ENCODE measurements at regions not wholly inside any gene's neighbourhood (a gene's known extent, or its start where the extent isn't known, plus 50 kb on each side); places are given as distances from the start of the nearest gene placed in this dataset.
"Not testable (repeated sequence)": the region's sequence is repeated elsewhere in the genome, so short reads cannot be mapped to it uniquely, and the experiment has no call there.

DNA sequence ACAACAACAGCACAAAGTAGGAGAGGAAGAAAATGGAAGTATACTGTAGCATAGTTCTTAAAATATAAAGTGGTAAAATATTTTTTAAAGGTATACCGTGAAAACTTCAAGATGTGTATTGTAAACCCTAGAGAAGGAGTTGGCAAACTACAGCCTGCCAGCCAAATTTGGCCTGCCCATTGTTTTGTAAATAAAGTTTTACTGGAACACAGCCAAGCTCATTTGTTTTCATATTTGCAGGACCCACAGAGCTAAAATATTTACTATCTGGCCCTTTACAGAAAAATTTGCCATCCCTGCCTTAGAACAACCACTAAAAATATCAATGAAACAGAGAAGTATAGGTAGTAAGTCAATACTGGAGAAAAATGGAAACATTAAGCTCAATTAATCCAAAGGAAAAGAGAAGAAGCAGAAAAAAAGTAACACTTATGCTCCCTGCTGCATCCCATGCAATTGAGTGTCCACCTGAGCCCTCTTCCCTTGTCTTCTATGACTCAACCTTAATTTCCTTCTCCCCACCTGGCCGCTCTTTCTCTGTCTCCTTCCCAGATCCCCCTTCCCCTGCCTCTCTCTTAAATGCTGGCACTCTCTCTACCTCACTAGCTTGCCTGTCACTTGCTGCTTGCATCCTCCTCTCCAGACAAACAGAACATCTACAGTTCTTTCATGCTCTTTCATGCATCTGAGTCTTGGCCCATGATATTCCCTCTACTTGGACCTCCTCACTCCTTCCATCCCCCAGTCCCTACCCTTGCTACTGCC is 50.6 kb upstream of the FER start:
- no peak for DNase-seq (ENCODE audit: low read depth in 3 of 3, low spot score in 1 of 3)

DNA sequence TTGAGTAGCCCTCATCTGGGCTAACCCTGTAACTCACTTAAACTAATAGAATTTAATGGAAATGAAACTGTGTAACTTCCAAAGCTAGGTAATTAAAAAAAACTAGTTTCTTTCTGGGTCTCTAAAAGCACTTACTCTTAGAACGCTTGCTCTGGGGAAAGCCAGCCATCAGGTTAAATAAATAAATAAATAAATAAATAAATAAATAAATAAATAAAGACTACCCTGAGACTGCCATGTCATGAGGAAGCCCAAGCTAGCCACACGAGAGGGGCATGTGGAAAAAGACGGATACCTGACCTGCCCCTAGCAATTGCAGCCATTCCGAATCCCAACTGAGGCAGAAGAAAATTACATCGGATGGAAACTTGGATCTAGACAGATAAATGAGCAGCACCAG is 51.3 kb upstream of the FER start:
- DNase-seq (ENCODE audit: low read depth in 3 of 3, low spot score in 1 of 3), result no peak

DNA sequence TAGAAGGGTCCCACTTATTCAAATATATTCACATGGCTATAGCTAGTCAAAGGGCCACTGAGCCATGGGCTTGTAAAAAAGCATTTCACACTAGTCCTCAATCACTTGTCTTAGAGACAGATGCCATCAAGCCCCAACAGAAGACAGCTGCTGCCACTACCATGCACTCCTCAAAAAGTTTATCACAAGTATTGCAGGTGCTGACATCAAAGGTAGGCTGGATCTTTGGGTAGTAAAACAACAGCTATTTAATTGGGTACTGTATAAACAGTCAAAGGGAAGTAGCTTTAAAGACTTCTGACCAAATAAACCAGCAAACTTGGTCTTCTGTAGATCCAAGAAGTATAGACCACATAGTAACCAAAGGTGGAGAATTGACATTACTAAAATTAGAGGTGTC is 59.2 kb upstream of the FER start:
- no peak for DNase-seq (ENCODE audit: low read depth in 3 of 3, low spot score in 1 of 3)

DNA sequence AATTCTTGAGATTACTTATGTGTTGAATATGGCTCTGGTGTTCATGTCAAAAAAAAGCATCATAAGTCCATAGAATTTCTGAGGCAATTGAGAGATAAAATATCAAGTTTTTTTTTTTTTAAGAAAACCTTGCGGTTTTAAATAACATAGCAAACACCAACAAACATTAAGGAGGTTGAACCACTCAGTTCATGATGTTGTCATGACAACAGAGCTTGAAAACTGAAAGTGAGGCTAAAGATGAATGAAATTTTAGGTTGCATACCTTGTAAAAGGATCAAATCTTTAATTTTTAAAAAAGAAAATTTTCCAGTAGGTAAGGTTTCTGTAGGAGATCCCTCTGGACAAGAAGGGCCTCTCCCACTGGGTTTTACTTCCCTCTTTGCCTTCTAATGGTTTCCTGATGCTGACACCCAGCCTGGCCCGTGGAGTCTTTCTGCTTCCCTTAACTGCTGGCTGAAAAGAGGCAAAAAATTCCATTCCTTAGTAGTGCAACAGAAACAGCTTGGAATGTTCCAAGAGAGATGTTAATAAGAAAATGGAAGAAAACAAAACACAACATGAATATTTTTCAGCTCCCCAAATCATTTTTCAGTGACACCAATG is 60.0 kb upstream of the FER start:
- DNase-seq (ENCODE audit: low read depth in 3 of 3, low spot score in 1 of 3), result no peak

DNA sequence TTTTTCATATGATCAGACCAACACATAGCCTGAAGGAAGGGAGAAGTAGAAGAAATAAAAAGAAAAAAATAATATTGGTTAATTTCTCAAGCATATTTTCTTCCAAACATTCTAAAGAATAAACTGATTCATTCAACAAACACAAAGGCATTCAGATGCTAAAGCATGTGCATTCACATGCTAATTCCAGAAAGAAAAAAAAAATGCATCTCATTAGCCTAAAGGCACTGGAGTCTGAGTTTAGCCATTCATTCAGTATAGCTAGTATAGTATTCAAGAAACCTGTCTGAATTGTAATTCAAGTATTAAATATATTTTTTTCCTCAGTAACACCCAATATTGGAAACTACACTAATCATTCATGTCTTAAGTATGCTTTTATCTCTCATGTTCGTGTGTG is 61.0 kb upstream of the FER start:
- no peak for DNase-seq (ENCODE audit: low read depth in 3 of 3, low spot score in 1 of 3)

DNA sequence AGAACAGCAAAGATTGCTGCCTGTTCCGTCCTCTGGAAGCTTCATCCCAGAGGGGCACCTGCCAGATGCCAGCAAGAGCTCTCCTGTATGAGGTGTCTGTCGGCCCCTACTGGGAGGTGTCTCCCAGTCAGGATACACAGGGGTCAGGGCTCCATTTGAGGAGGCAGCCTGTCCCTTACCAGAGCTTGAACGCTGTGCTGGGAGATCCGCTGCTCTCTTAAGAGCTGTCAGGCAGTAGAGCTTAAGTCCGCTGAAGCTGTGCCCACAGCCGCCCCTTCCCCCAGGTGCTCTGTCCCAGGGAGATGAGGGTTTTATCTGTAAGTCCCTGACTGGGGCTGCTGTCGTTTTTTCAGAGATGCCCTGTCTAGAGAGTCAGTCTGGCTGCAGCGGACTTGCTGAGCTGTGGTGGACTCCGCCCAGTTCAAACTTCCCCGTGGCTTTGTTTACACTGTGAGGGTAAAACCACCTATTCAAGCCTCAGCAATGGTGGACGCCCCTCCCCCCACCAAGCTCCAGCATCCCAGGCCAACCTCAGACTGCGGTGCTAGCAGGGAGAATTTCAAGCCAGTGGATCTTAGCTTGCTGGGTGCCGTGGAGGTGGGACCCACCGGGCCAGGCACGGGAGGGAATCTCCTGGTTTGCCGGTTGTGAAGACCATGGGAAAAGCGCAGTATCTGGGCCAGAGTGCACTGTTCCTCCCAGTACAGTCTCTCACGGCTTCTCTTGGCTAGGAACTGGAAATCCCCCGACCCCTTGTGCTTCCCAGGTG is 62.1 kb upstream of the FER start:
- not testable (repeated sequence) for DNase-seq (ENCODE audit: low read depth in 3 of 3, low spot score in 1 of 3)

DNA sequence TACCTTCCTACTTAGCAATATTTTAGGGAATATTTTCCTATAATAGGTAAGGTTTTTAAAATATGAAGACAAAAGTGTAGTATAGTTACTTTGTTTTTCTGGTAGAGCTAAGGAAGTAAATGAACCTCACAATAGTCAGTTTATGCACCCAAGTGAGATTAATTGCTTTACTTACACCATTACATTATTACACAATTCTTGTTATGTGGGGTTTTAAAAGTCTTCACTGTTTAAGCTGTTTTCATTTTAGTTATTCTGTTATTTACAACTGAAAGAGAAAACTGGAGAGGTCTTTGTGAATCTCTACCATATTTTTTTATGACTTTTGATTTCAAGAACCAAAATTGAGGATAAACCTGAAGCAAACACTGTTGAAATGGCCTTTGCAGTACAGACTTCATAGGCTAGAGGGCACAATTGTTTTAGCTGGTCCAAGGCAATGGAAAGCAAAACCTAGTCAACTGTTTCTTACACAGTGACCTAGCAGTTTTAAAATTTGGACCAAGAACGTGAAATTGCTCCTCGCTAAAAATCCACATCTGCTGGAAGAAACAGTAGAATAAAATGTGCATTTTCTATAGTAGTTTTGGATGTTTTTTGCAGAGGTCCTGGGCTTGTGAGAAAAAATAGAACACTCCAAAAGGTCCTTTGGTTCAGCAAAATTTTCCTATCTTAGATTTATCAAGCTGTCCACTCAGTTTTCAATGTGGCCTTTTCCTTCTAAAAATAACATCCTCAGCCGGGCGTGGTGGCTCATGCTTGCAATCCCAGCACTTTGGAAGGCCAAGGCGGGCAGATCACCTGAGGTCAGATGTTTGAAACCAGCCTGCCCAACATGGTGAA is 66.4 kb upstream of the FER start:
- no peak for DNase-seq (ENCODE audit: low read depth in 3 of 3, low spot score in 1 of 3)

DNA sequence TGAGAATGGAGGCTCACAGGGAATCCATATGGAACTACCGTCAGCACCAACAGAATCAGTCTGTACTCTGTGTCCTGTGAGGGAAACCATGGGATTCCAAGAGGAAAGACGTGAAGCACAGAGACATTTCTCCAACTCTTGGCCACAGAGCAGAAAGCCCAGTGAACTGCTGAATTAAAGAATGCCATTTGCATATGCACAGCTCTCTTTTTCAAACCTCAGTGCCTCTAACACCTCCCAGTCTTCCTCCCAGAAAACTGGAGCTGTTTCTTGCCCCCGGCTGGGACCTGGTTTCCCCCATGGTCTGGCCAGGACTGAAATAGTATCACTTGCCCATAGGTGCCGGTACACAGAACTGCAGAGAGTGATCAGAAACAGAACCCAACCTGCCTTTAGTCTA is 69.6 kb upstream of the FER start:
- DNase-seq (ENCODE audit: low read depth in 3 of 3, low spot score in 1 of 3), result no peak

DNA sequence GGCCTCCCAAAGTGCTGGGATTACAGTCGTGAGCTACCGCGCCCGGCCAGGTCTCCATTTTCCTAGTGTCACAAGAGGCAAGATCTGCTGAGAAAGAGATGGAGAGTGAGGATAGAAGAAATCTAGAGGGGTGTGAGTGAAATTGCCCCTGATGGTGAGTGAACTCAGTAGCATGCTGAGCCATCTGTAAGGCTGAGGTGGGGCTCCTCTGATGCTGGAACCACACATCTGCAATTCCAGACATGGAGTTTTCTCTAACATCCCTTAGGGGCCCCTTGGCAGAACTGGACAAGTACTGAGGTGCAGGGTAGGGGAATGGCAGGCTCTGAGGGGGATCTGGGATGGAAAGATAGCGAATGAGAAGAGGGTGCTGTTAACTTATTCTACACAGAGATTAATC is 72.0 kb upstream of the FER start:
- no peak for DNase-seq (ENCODE audit: low read depth in 3 of 3, low spot score in 1 of 3)

DNA sequence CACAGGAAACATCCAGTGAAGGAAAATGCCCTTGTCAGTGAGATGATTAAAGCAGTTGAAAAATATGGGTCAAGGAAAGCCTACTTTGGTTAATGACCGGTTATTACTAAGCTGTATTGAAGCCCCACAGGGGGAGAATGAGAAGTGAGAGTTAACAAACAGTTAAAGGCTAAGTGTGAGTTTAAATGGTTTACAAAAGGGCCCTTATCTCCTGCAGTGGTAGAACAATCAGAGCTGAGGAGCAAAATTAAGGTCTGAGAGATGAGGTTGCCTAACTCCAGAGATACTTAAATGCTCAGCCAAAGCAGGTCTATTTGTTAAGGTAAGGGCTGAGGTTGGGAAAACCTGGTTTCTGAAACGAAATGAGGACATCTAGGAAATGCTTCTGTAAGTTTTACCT is 75.1 kb upstream of the FER start:
- no peak for DNase-seq (ENCODE audit: low read depth in 3 of 3, low spot score in 1 of 3)

DNA sequence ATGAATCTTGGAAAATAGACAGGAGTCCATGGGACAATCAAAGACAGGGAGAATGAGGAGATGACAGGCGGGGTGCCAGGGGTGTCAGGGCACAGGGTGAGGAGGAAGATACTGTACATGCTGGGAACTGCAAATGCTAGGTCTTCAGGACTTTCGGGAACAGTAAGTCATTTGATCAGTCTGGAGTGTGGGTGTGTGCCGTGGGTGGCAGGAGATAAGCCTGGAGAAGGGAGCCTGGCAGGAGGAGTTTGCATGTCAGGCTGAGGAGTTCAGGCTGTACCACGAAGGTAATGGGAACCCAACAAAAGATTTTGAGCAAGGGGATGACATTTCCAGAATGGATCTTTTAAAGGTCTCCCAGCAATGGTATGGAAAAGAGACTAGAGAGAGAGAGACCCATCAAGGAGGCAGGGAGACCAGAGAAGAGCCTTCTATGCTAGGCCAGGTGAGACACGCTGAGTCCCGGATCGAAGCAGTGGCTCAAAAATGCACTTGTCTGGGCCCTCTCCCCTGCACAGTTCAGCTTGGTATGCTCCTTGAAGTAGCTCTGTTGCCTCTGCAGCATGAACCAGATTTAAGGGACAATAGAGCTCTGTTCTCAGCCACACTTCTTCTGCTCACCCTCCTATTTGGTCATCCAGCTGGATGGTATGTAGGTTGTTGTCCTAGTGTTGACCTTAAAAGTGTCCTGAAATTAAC is 77.0 kb upstream of the FER start:
- no peak for DNase-seq (ENCODE audit: low read depth in 3 of 3, low spot score in 1 of 3)

DNA sequence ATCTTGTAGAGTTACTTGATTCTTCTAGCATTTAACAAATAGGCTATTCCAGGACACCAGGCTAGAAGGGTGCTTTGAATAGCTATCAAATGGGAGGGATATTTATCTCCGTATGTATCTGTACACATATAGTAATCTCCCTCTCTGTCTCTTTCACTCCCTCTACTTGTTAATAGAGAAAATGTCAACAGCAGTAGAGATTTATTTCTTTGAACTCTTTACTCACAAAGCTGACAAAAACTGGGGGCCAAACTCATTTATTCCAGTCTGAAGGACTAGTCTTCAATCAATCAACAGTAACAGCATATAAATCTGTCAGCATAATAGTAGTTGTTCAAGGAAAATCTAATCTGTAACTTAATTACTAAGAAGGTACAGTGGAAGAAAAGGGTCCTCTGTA is 78.2 kb upstream of the FER start:
- DNase-seq (ENCODE audit: low read depth in 3 of 3, low spot score in 1 of 3), result no peak

DNA sequence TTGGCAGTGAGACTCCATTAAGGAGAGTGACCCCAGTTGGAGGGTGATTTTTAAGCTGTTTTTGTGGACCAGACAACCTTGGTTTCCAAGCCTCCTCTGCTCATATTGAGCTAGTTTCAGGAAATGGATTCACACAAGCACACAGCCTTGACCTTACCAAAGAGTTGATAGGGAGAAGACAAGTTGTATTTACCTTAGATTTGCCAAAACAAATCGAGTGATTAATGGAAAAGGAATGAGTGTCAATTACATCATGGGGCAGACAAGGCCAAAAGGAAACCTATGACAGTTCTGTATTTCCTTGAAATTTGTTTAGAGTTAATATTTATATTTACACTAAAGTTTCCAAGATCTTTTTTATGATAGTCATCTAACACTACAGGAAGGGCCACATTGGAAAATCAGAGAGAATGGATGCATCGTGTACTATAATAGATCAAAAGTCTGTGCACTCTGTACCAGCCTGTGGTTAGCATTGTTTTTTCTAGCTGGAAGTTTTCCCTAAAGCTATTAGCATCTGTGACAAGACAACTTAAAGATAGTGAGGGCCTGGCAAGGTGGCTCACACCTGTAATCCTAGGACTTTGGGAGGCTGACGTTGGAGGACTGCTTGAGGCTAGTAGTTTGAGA is 86.0 kb upstream of the FER start:
- no peak for DNase-seq (ENCODE audit: low read depth in 3 of 3, low spot score in 1 of 3)

DNA sequence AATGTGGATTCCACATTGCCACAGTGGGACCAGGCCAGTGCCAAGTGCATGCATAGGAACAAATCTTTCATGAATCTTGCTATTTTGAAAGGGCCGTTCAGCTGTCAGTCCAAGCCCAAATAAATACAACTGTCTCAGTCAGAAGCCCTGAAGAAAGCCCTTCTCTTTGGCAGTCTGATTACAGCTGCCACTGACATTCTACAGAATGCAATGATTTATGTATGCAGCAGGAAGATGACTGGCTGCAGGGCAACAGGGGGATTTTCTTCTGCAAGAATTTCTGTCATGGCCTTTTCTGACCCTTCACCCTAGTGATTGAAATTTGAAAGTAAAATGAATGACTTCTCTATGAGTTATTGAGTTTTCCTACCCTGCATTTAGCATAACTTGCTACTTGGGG is 86.7 kb upstream of the FER start:
- no peak for DNase-seq (ENCODE audit: low read depth in 3 of 3, low spot score in 1 of 3)

DNA sequence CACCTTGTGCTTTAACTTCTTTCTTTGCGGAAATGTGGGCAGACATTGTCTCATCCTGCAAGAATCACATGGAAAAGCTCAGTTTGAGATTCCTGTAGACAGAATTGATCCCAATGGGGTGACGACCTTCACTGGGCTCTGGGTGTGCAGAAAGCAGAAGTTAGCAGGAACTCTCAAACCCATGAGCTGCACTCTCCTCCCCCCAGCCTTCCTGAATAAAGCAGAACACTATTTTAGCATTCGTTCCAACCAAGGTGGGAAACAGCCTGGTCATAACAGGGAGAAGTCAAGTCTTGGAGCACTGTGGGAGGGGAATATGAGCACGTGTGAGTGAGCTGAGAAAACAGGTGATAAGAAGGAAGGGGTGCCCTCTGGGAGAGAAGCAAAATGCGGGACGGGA is 87.4 kb upstream of the FER start:
- DNase-seq (ENCODE audit: low read depth in 3 of 3, low spot score in 1 of 3), result no peak

DNA sequence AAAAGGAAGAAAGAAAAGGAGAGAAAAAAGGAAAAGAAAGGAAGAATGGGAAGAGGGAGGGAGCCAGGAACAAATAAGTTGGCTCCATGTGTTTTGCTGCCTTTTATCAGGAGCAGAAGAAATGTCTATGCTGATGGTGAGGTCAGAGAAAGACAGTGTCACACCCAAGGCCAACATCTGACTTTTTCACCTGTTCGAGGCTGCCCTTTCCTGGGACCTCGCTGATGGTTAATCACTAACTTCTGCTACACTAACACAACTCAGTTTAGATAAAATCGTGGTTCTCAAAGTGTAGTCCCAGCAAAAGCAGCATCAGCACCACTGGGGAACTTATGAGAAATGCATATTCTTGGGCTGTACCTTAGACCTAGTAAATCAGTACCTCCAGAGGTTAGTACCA is 88.2 kb upstream of the FER start:
- no peak for DNase-seq (ENCODE audit: low read depth in 3 of 3, low spot score in 1 of 3)

DNA sequence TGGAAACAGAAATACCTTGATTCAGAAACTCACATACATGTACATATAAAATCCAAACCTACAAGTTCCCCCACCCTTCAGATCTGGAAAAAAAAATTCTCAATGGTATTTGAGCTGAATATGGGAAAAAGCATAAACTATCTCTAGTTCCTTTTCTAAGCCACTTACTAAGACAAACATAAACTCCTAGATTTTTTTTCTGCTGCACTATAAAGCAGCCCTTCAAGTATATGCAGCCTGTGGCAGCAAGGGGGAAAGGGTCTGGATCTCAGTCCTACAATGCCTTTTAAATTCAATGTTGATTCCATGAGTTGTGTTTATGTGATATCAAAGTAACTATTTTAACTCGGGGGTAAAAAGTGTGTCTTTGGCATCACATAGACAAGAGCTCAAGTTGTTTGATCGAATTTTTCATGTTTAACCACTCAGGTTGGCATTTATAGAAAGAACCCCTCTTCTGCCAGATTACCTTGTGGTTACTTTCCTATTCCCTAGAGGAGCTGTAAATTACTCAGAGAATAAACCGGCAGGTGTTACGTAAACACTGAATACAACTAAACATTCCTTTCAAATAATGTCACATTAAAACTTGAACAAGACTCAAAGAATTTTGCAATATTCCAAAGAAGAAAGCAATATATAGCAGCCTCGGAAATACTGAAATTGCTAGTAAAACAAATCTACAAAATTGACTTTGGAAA is 91.8 kb upstream of the FER start:
- DNase-seq (ENCODE audit: low read depth in 3 of 3, low spot score in 1 of 3), result no peak

DNA sequence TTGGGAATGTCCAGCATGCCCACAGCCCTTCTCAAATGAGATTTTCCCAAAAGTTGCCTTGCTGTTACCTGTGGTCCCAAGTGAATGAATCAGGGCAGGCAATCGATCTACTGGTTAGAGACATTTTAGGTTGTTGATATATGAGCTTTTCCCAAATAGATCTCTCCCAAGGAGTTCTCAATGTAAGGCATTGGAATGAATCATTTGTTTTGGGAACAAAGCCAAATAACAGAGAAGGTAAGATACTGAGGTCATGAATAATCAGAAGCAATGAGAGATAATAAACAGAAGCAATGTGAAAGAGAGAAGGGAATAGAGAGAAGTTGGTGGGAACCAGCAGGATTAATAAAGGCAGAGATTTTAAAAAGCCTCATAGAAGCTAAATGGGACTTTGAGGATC is 93.6 kb upstream of the FER start:
- no peak for DNase-seq (ENCODE audit: low read depth in 3 of 3, low spot score in 1 of 3)

DNA sequence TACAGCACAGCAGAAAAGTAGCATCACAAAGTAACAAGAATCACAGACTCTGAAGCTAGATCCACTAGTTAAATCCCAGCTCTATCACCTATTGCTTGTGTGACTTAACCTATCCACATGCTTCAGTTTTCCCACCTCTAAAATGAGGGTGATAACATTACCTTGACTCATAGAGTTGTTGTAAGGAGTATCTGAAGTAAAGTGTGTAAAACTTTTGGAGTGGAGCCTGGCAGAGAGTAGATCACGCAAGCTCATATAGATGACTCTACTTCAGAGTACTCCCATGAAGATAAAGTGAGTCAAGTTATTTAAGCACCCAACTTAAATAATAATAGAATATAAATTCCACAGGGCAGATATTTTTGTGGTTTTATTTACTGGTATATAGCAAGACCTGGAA is 94.5 kb upstream of the FER start:
- DNase-seq (ENCODE audit: low read depth in 3 of 3, low spot score in 1 of 3), result no peak

DNA sequence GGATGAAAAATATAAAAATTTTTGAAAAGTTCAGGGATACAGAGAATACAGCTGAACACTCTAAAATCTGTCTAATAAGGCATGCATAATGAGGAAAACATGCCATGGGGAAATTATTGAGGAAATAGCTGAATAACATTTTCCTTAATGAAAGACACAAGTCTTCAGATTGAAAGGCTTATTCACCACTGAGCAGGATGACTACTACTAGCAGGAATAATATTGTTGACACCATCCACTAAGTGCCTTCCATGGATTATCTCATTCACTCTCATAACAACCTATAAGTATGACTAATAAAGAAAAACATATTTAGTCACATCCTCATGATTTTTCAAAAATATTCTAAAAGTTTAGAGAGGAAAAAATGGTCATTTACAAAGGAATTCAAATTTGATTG is 96.7 kb upstream of the FER start:
- no peak for DNase-seq (ENCODE audit: low read depth in 3 of 3, low spot score in 1 of 3)
